ENCODE measurements at regions not wholly inside any gene's neighbourhood (a gene's known extent, or its start where the extent isn't known, plus 50 kb on each side); places are given as distances from the start of the nearest gene placed in this dataset.

DNA sequence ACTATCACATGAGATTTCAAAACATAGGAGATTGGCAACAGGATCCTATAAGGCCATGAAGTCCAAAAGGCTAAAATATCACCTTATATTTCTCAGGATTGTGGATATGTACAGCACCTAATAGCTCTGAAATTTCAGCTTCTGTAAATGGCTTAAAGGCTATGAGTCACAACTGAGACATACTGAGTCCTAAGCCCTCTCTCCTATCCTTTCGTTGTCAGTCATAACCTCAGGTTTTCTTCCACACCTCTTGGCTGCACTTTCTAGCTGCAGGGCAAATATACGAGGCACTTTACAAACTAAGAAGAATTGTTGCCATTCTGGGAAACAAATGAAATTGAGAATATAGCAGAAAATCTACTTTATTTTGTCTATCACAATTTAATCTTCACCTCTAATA is 969.9 kb upstream of the EPHA7 start:
- H2BK5ac ChIP-seq (ENCODE audit: low read depth, low read length, poor library complexity): no peak overlapping the region
- H2AK5ac ChIP-seq (ENCODE audit: low read length): no peak overlapping the region
- no peaks in the 10 kb centered on the region for H3K4me1 ChIP-seq (ENCODE audit: control insufficient read depth in 1 of 2, insufficient read depth in 2 of 2, low read length in 2 of 2)
- no peak overlapping the region for H3K27ac ChIP-seq (ENCODE audit: low read depth, low read length)
- DNase-seq: no peak
- H3K9ac ChIP-seq (ENCODE audit: low read length): no peak overlapping the region
- H3K14ac ChIP-seq (ENCODE audit: low read length): no peak overlapping the region
- H3K36me3 ChIP-seq (ENCODE audit: control insufficient read depth in 1 of 2, insufficient read depth in 2 of 2, low read length in 2 of 2): no peaks in the 10 kb centered on the region
- no peak overlapping the region for H4K8ac ChIP-seq (ENCODE audit: low read depth, low read length)
- no peak overlapping the region for H3K4me2 ChIP-seq (ENCODE audit: low read length)
- no peak overlapping the region for H4K91ac ChIP-seq (ENCODE audit: low read depth, low read length)
- H2AFZ ChIP-seq (ENCODE audit: insufficient read depth, low read length, poor library complexity): no peak overlapping the region
- H3K27me3 ChIP-seq (ENCODE audit: insufficient read depth, low read length): no peaks in the 10 kb centered on the region
- H3K79me2 ChIP-seq (ENCODE audit: control insufficient read depth, insufficient read depth, low read length, poor library complexity): no peaks in the 10 kb centered on the region
- no peak overlapping the region for H3K18ac ChIP-seq (ENCODE audit: low read length)
- no peak overlapping the region for H4K12ac ChIP-seq (ENCODE audit: low read depth, low read length)
- H3K9me3 ChIP-seq (ENCODE audit: insufficient read depth, low read depth, low read length): no peaks in the 10 kb centered on the region
- H3K4me3 ChIP-seq (ENCODE audit: low read depth, low read length): no peak overlapping the region
- H3K79me1 ChIP-seq (ENCODE audit: low read length): no peaks in the 10 kb centered on the region
- no peak overlapping the region for H2BK12ac ChIP-seq (ENCODE audit: low read length)
- no peak overlapping the region for H3K23ac ChIP-seq (ENCODE audit: low read length)
- no peak overlapping the region for H2BK120ac ChIP-seq (ENCODE audit: insufficient read depth, low read length, poor library complexity)
- WGBS (ENCODE audit: extremely low coverage, insufficient coverage, insufficient read length): no CpG with 5 or more reads among the region's 2 CpGs
- H3K4ac ChIP-seq (ENCODE audit: low read depth, low read length): no peak overlapping the region

DNA sequence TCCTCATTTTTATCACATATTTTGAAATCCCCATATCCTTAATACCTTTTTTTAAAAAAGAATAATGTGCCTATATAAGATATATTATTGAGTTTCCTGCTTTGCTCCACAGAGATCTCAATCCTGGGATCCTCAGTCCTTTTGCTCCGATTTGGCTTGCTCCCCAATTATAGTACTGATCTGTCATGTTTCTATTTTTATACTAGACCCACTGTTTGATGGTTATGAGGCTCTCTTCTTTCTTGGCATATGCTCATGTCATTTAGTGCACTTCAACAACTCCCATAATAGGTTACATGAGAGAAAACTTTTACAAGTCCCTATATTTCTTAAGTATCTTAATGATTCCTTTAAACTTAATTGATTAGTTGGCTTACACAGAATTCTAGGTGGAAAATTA is 958.5 kb upstream of the EPHA7 start:
- no peak overlapping the region for H3K4me2 ChIP-seq (ENCODE audit: low read length)
- no peak overlapping the region for H4K8ac ChIP-seq (ENCODE audit: low read depth, low read length)
- no peaks in the 10 kb centered on the region for H3K27me3 ChIP-seq (ENCODE audit: insufficient read depth, low read length)
- no peak overlapping the region for H4K91ac ChIP-seq (ENCODE audit: low read depth, low read length)
- no peak overlapping the region for H3K18ac ChIP-seq (ENCODE audit: low read length)
- no peaks in the 10 kb centered on the region for H3K4me1 ChIP-seq (ENCODE audit: control insufficient read depth in 1 of 2, insufficient read depth in 2 of 2, low read length in 2 of 2)
- H3K36me3 ChIP-seq (ENCODE audit: control insufficient read depth in 1 of 2, insufficient read depth in 2 of 2, low read length in 2 of 2): no peaks in the 10 kb centered on the region
- H3K9me3 ChIP-seq (ENCODE audit: insufficient read depth, low read depth, low read length): no peaks in the 10 kb centered on the region
- H3K79me2 ChIP-seq (ENCODE audit: control insufficient read depth, insufficient read depth, low read length, poor library complexity): no peaks in the 10 kb centered on the region
- WGBS (ENCODE audit: extremely low coverage, insufficient coverage, insufficient read length): no CpG with 5 or more reads among the region's 1 CpG
- H2BK12ac ChIP-seq (ENCODE audit: low read length): no peak overlapping the region
- H2BK120ac ChIP-seq (ENCODE audit: insufficient read depth, low read length, poor library complexity): no peak overlapping the region
- H3K4ac ChIP-seq (ENCODE audit: low read depth, low read length): no peak overlapping the region
- no peak for DNase-seq
- H2AK5ac ChIP-seq (ENCODE audit: low read length): no peak overlapping the region
- H3K23ac ChIP-seq (ENCODE audit: low read length): no peak overlapping the region
- no peak overlapping the region for H3K14ac ChIP-seq (ENCODE audit: low read length)
- H2BK5ac ChIP-seq (ENCODE audit: low read depth, low read length, poor library complexity): no peak overlapping the region
- H3K4me3 ChIP-seq (ENCODE audit: low read depth, low read length): no peak overlapping the region
- H3K9ac ChIP-seq (ENCODE audit: low read length): no peak overlapping the region
- no peak overlapping the region for H3K27ac ChIP-seq (ENCODE audit: low read depth, low read length)
- no peak overlapping the region for H2AFZ ChIP-seq (ENCODE audit: insufficient read depth, low read length, poor library complexity)
- no peak overlapping the region for H4K12ac ChIP-seq (ENCODE audit: low read depth, low read length)
- H3K79me1 ChIP-seq (ENCODE audit: low read length): no peaks in the 10 kb centered on the region

DNA sequence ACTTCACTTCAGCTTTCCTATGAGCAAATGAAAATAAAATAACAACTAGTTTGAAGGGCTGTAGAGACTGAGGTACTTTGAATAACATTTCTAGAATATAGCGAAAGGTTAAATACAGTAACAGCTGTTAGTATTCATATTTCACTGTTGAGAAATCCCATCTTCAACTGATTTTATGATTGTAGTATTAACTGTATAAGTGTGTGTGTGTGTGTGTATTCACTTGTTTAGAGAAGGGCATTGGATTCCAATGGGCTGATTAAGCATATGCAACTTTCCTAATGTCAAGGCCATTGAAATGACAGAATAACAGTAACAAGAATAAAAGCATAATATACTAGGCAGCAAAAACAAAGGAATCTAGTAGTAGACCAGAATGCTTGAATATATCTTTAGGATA is 957.5 kb upstream of the EPHA7 start:
- Histone ChIP-seq H4K12ac (ENCODE audit: low read depth, low read length) (no peak overlapping the region), H2AK5ac (ENCODE audit: low read length) (no peak overlapping the region), H3K9me3 (ENCODE audit: insufficient read depth, low read depth, low read length) (no peaks in the 10 kb centered on the region), H2BK12ac (ENCODE audit: low read length) (no peak overlapping the region), H3K18ac (ENCODE audit: low read length) (no peak overlapping the region), H4K8ac (ENCODE audit: low read depth, low read length) (no peak overlapping the region), H3K23ac (ENCODE audit: low read length) (no peak overlapping the region), H3K4me1 (ENCODE audit: control insufficient read depth in 1 of 2, insufficient read depth in 2 of 2, low read length in 2 of 2) (no peaks in the 10 kb centered on the region), H3K36me3 (ENCODE audit: control insufficient read depth in 1 of 2, insufficient read depth in 2 of 2, low read length in 2 of 2) (no peaks in the 10 kb centered on the region), H4K91ac (ENCODE audit: low read depth, low read length) (no peak overlapping the region), H2BK5ac (ENCODE audit: low read depth, low read length, poor library complexity) (no peak overlapping the region), H3K14ac (ENCODE audit: low read length) (no peak overlapping the region), H2AFZ (ENCODE audit: insufficient read depth, low read length, poor library complexity) (no peak overlapping the region), H3K79me1 (ENCODE audit: low read length) (no peaks in the 10 kb centered on the region), H3K27me3 (ENCODE audit: insufficient read depth, low read length) (no peaks in the 10 kb centered on the region), H3K27ac (ENCODE audit: low read depth, low read length) (no peak overlapping the region), H3K79me2 (ENCODE audit: control insufficient read depth, insufficient read depth, low read length, poor library complexity) (no peaks in the 10 kb centered on the region), H3K4me2 (ENCODE audit: low read length) (no peak overlapping the region), H3K4ac (ENCODE audit: low read depth, low read length) (no peak overlapping the region), H2BK120ac (ENCODE audit: insufficient read depth, low read length, poor library complexity) (no peak overlapping the region), H3K4me3 (ENCODE audit: low read depth, low read length) (no peak overlapping the region), H3K9ac (ENCODE audit: low read length) (no peak overlapping the region)
- WGBS (ENCODE audit: extremely low coverage, insufficient coverage, insufficient read length): no CpG with 5 or more reads among the region's 1 CpG
- no peak for DNase-seq

DNA sequence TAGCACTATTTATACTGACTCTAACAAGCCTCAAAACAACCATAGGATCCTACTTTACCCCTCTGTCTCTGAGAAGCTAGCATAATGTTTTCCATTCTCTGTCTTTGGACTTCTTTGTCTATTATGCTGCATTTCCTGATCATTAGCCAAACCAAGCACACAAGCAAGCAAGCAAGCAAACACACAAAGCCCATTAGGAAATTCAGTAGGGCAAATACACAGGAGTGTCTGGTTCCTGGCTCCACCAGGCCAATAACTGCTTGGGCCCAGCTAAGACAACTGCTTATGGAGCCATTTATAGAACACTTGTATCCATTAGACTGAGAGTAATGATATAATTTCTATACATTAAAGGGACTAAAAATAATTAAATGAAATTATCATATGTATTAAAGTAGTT is 952.9 kb upstream of the EPHA7 start:
- Histone ChIP-seq H3K4me1 (ENCODE audit: control insufficient read depth in 1 of 2, insufficient read depth in 2 of 2, low read length in 2 of 2) (no peaks in the 10 kb centered on the region), H3K79me1 (ENCODE audit: low read length) (no peaks in the 10 kb centered on the region), H2BK120ac (ENCODE audit: insufficient read depth, low read length, poor library complexity) (no peak overlapping the region), H4K12ac (ENCODE audit: low read depth, low read length) (no peak overlapping the region), H3K27ac (ENCODE audit: low read depth, low read length) (no peak overlapping the region), H3K9me3 (ENCODE audit: insufficient read depth, low read depth, low read length) (no peaks in the 10 kb centered on the region), H2AFZ (ENCODE audit: insufficient read depth, low read length, poor library complexity) (no peak overlapping the region), H3K23ac (ENCODE audit: low read length) (no peak overlapping the region), H3K4me3 (ENCODE audit: low read depth, low read length) (no peak overlapping the region), H3K79me2 (ENCODE audit: control insufficient read depth, insufficient read depth, low read length, poor library complexity) (no peaks in the 10 kb centered on the region), H2BK5ac (ENCODE audit: low read depth, low read length, poor library complexity) (no peak overlapping the region), H4K91ac (ENCODE audit: low read depth, low read length) (no peak overlapping the region), H3K27me3 (ENCODE audit: insufficient read depth, low read length) (no peaks in the 10 kb centered on the region), H3K14ac (ENCODE audit: low read length) (no peak overlapping the region), H2BK12ac (ENCODE audit: low read length) (no peak overlapping the region), H3K4ac (ENCODE audit: low read depth, low read length) (no peak overlapping the region), H3K4me2 (ENCODE audit: low read length) (no peak overlapping the region), H3K9ac (ENCODE audit: low read length) (no peak overlapping the region), H3K18ac (ENCODE audit: low read length) (no peak overlapping the region), H4K8ac (ENCODE audit: low read depth, low read length) (no peak overlapping the region), H3K36me3 (ENCODE audit: control insufficient read depth in 1 of 2, insufficient read depth in 2 of 2, low read length in 2 of 2) (no peaks in the 10 kb centered on the region), H2AK5ac (ENCODE audit: low read length) (no peak overlapping the region)
- DNase-seq: no peak

DNA sequence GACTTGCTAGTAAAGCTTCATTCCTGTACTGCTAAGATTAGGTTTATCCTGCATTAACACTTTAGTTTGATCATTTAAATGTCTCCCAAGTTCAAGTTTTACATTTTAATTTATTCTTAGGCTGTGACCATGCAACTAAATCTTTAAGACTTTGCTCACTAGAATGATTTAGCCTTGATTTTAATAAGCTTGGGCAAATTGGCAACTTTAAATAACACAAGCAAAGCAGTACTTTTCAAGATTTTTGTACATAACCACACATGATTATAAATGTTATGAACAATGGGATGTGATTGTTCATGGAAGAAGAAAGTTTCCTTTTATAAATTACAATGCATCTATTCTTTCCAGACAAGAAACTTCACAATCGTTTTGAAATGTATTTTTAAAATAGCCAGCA is 948.0 kb upstream of the EPHA7 start:
- Histone ChIP-seq H3K27ac (ENCODE audit: low read depth, low read length) (no peak overlapping the region), H3K4me3 (ENCODE audit: low read depth, low read length) (no peak overlapping the region), H3K36me3 (ENCODE audit: control insufficient read depth in 1 of 2, insufficient read depth in 2 of 2, low read length in 2 of 2) (no peaks in the 10 kb centered on the region), H3K9me3 (ENCODE audit: insufficient read depth, low read depth, low read length) (no peaks in the 10 kb centered on the region), H2BK5ac (ENCODE audit: low read depth, low read length, poor library complexity) (no peak overlapping the region), H2BK120ac (ENCODE audit: insufficient read depth, low read length, poor library complexity) (no peak overlapping the region), H3K79me1 (ENCODE audit: low read length) (no peaks in the 10 kb centered on the region), H3K9ac (ENCODE audit: low read length) (no peak overlapping the region), H4K91ac (ENCODE audit: low read depth, low read length) (no peak overlapping the region), H3K23ac (ENCODE audit: low read length) (no peak overlapping the region), H3K4me2 (ENCODE audit: low read length) (no peak overlapping the region), H4K12ac (ENCODE audit: low read depth, low read length) (no peak overlapping the region), H3K14ac (ENCODE audit: low read length) (no peak overlapping the region), H3K4ac (ENCODE audit: low read depth, low read length) (no peak overlapping the region), H2AK5ac (ENCODE audit: low read length) (no peak overlapping the region), H2BK12ac (ENCODE audit: low read length) (no peak overlapping the region), H3K79me2 (ENCODE audit: control insufficient read depth, insufficient read depth, low read length, poor library complexity) (no peaks in the 10 kb centered on the region), H3K4me1 (ENCODE audit: control insufficient read depth in 1 of 2, insufficient read depth in 2 of 2, low read length in 2 of 2) (no peaks in the 10 kb centered on the region), H4K8ac (ENCODE audit: low read depth, low read length) (no peak overlapping the region), H2AFZ (ENCODE audit: insufficient read depth, low read length, poor library complexity) (no peak overlapping the region), H3K18ac (ENCODE audit: low read length) (no peak overlapping the region), H3K27me3 (ENCODE audit: insufficient read depth, low read length) (no peaks in the 10 kb centered on the region)
- no peak for DNase-seq
- WGBS (ENCODE audit: extremely low coverage, insufficient coverage, insufficient read length): no CpG with 5 or more reads among the region's 1 CpG

Data from trophoblast cell (in vitro differentiated cells and primary cell).